Activated B cell treated with CpG ODN at 0.5 μM for 24 hours (primary cell): ENCODE measurements at regions not wholly inside any gene's neighbourhood (a gene's known extent, or its start where the extent isn't known, plus 50 kb on each side); places are given as distances from the start of the nearest gene placed in this dataset.

Experiments
- ATAC-seq: fragments of 200-7000 bp; cut with Tn5 transposase; one replicate; pipeline ENCODE4 v1.10.0; 2021; ENCODE audit warnings: low read depth, mild to moderate bottlenecking, moderate library complexity
- CTCF ChIA-PET: fragments of 350-600 bp; sonication (Branson Sonifier 250); formaldehyde crosslinking; loops from one replicate; lab custom pipeline; 2021; ENCODE audit warnings: antibody characterized with exemption; lab: Charles Lee
- POLR2A ChIA-PET: fragments of 350-600 bp; sonication (Branson Sonifier 250); formaldehyde crosslinking; loops from one replicate; lab custom pipeline; 2021; ENCODE audit warnings: antibody characterized with exemption; lab: Charles Lee
- DNase-seq: peaks from one replicate; pipeline ENCODE4 v3.0.0; 2022
- H3K27ac Mint-ChIP-seq: one replicate; pipeline ENCODE4 v1.8.0; 2020; ENCODE audit warnings: mixed read lengths
- H3K27me3 Mint-ChIP-seq: one replicate; pipeline ENCODE4 v1.8.0; 2021; ENCODE audit warnings: mixed read lengths
- H3K36me3 Mint-ChIP-seq: one replicate; pipeline ENCODE4 v1.8.0; 2021; ENCODE audit warnings: low read depth, mixed read lengths
- H3K4me1 Mint-ChIP-seq: one replicate; pipeline ENCODE4 v1.8.0; 2021; ENCODE audit warnings: mixed read lengths
- H3K4me3 Mint-ChIP-seq: one replicate; pipeline ENCODE4 v1.8.0; 2020; ENCODE audit warnings: mild to moderate bottlenecking, mixed read lengths
- H3K9me3 Mint-ChIP-seq: one replicate; pipeline ENCODE4 v1.8.0; 2020; ENCODE audit warnings: mixed read lengths
- CTCF ChIP-seq: fragments of 200-600 bp; IDR thresholded peaks from one replicate; pipeline ENCODE4 v1.8.0; 2022; ENCODE audit warnings: antibody characterized with exemption, mild to moderate bottlenecking
- intact Hi-C: fragments of 100-400 bp; cut with micrococcal nuclease; formaldehyde crosslinking; loops from one replicate; pipeline ENCODE4 v1.15.1; 2024

GRCh38 chr5:88113429-88113828 lies 155.2 kb downstream of the TMEM161B start:
- no peak for TF ChIP-seq CTCF
- no peaks in the 10 kb centered on the region for H3K9me3 Mint-ChIP-seq
- POLR2A ChIA-PET, result no interaction called here
- no peak for ATAC-seq
- CTCF ChIA-PET, result no interaction called here
- no peak for DNase-seq
- no peaks in the 10 kb centered on the region for H3K4me1 Mint-ChIP-seq
- no peaks in the 10 kb centered on the region for H3K27me3 Mint-ChIP-seq
- no peak overlapping the region for H3K4me3 Mint-ChIP-seq
- no peak overlapping the region for H3K27ac Mint-ChIP-seq
- intact Hi-C loops, result no loop called here
- no peaks in the 10 kb centered on the region for H3K36me3 Mint-ChIP-seq

- intact Hi-C loops, result no loop called here
- no peak for TF ChIP-seq CTCF
Measured at GRCh38 chr5:88109818-88110217, 158.8 kb downstream of the TMEM161B start.

GRCh38 chr5:88108490-88109279 lies 160.0 kb downstream of the TMEM161B start:
- Mint-ChIP-seq H3K27me3 (no peaks in the 10 kb centered on the region), H3K27ac (no peak overlapping the region), H3K9me3 (peaks cover 3% of the 10 kb centered on the region), H3K4me1 (no peaks in the 10 kb centered on the region), H3K4me3 (no peak overlapping the region), H3K36me3 (no peaks in the 10 kb centered on the region)
- no peak for DNase-seq
- intact Hi-C loops, result no loop called here
- no peak for TF ChIP-seq CTCF
- CTCF ChIA-PET, result no interaction called here
- no peak for ATAC-seq
- POLR2A ChIA-PET, result no interaction called here

More at GRCh38 chr5:88109818-88110217, 158.8 kb downstream of the TMEM161B start:
- DNase-seq (no peak), ATAC-seq (no peak)
- Mint-ChIP-seq H3K27me3 (no peaks in the 10 kb centered on the region), H3K36me3 (no peaks in the 10 kb centered on the region), H3K27ac (no peak overlapping the region), H3K4me3 (no peak overlapping the region), H3K9me3 (no peaks in the 10 kb centered on the region), H3K4me1 (no peaks in the 10 kb centered on the region)
- ChIA-PET POLR2A (no interaction called here), CTCF (no interaction called here)

DNA sequence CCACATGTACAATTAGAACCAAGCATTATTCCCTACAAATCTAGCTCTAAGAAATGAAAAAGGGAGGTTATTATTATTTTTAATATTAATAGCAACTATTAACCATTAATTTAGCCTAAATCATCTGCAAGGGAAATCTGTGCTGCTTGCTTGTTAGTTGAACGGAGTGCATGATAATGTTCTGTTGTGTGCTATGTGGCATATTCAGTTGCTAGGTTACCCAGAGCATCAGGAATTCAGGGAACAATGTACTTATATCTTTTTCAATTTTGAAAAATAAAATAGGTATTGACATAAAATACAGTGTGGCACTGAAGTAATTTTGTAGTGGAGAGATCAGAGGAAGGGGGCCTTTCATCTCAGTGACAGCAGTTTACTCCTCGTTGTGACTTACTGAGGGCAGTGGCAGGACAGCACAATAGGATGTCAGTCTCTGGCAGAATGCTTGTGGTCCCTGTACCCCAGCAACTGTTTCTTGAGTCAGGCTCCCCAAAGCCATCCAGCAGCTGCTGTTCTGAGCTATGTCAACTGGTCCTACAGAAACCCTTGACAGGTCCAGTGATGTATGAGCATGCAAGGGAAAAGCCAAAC lies 173.6 kb downstream of the TMEM161B start:
- Mint-ChIP-seq H3K27ac (no peak overlapping the region), H3K36me3 (no peaks in the 10 kb centered on the region), H3K27me3 (no peaks in the 10 kb centered on the region), H3K4me1 (no peaks in the 10 kb centered on the region), H3K9me3 (no peaks in the 10 kb centered on the region), H3K4me3 (no peak overlapping the region)
- TF ChIP-seq CTCF, result no peak
- DNase-seq (no peak), ATAC-seq (no peak)
- POLR2A ChIA-PET, result no interaction called here
- intact Hi-C loops, result no loop called here
- CTCF ChIA-PET, result no interaction called here

GRCh38 chr5:88094403-88094802 lies 174.2 kb downstream of the TMEM161B start:
- no peaks in the 10 kb centered on the region for H3K27me3 Mint-ChIP-seq
- no peak for DNase-seq
- H3K4me3 Mint-ChIP-seq, result no peak overlapping the region
- ATAC-seq, result no peak
- H3K27ac Mint-ChIP-seq, result no peak overlapping the region
- no peaks in the 10 kb centered on the region for H3K36me3 Mint-ChIP-seq
- CTCF ChIA-PET, result no interaction called here
- no peaks in the 10 kb centered on the region for H3K9me3 Mint-ChIP-seq
- intact Hi-C loops, result no loop called here
- H3K4me1 Mint-ChIP-seq, result no peaks in the 10 kb centered on the region
- POLR2A ChIA-PET, result no interaction called here
- no peak for TF ChIP-seq CTCF
